Fibroblast of lung (primary cell): ENCODE measurements at regions not wholly inside any gene's neighbourhood (a gene's known extent, or its start where the extent isn't known, plus 50 kb on each side); places are given as distances from the start of the nearest gene placed in this dataset.

Source experiments
- DNase-seq, 2 donors: peaks; one replicate each; pipeline versions ENCODE4 v3.0.0 to v3.0.0-alpha.2; 2010; ENCODE audit warnings: low read depth in 2 of 2
- H2AFZ ChIP-seq: 2 replicates; pipeline ENCODE4 v1.5.1; 2012; ENCODE audit warnings: low read length, control low read depth, inconsistent platforms
- H3K27ac ChIP-seq: 2 replicates; pipeline ENCODE4 v1.5.1; 2011; ENCODE audit warnings: low read length, control low read depth; ENCODE audit not compliant: insufficient read depth
- H3K27me3 ChIP-seq: 2 replicates; pipeline ENCODE4 v1.5.1; 2011; ENCODE audit warnings: mild to moderate bottlenecking, low read length; ENCODE audit not compliant: control insufficient read depth, insufficient read depth
- H3K36me3 ChIP-seq: 2 replicates; pipeline ENCODE4 v1.5.1; 2011; ENCODE audit warnings: low read length; ENCODE audit not compliant: control insufficient read depth, insufficient read depth
- H3K4me1 ChIP-seq: 2 replicates; pipeline ENCODE4 v1.5.1; 2011; ENCODE audit warnings: low read length; ENCODE audit not compliant: control insufficient read depth, insufficient read depth; ENCODE audit errors: extremely low read depth
- H3K4me2 ChIP-seq: 2 replicates; pipeline ENCODE4 v1.5.1; 2011; ENCODE audit warnings: low read length, control low read depth; ENCODE audit not compliant: insufficient read depth; ENCODE audit errors: extremely low read depth
- H3K4me3 ChIP-seq, 4 experiments: fragments of 200-600 bp in 1 of 4; sonication (generic) in 1 of 4; replicated peaks in 1 of 4; 2 replicates each; pipeline ENCODE4 v1.5.1; 2011 to 2016; ENCODE audit warnings: low read length in 4 of 4, low read depth in 3 of 4, mild to moderate bottlenecking in 3 of 4, control low read depth in 2 of 4, inconsistent platforms in 1 of 4, mixed read lengths in 1 of 4; ENCODE audit not compliant: insufficient read depth in 1 of 4; ENCODE audit errors: control extremely low read depth in 1 of 4
- H3K79me2 ChIP-seq: 2 replicates; pipeline ENCODE4 v1.5.1; 2012; ENCODE audit warnings: mild to moderate bottlenecking, low read length, inconsistent platforms; ENCODE audit not compliant: control insufficient read depth, insufficient read depth
- H3K9ac ChIP-seq: 2 replicates; pipeline ENCODE4 v1.5.1; 2011; ENCODE audit warnings: mild to moderate bottlenecking, low read length, control low read depth; ENCODE audit not compliant: insufficient read depth
- H3K9me3 ChIP-seq: 2 replicates; pipeline ENCODE4 v1.5.1; 2012; ENCODE audit warnings: low read depth, low read length; ENCODE audit not compliant: control insufficient read depth, insufficient read depth
- H4K20me1 ChIP-seq: 2 replicates; pipeline ENCODE4 v1.5.1; 2011; ENCODE audit warnings: low read length; ENCODE audit not compliant: control insufficient read depth, insufficient read depth; ENCODE audit errors: extremely low read depth
- CTCF ChIP-seq, 2 donors: IDR thresholded peaks in 1 of 2; conservative IDR thresholded peaks in 1 of 2; 1 replicate in 1 of 2; 2 replicates in 1 of 2; pipeline ENCODE4 v1.5.1; 2011 to 2012; ENCODE audit warnings: low read length in 2 of 2, control low read depth in 1 of 2, inconsistent platforms in 1 of 2, low read depth in 1 of 2, mild to moderate bottlenecking in 1 of 2
- EZH2 ChIP-seq: IDR thresholded peaks from 2 replicates; pipeline ENCODE4 v1.5.1; 2012; ENCODE audit warnings: low read length, control low read depth, mild to moderate bottlenecking; ENCODE audit errors: missing control alignments

GRCh38 chr6:144395826-144396225 lies 110.7 kb downstream of the UTRN start:
- no peak overlapping the region for H3K9ac ChIP-seq
- H3K4me3 ChIP-seq: no peak overlapping the region
- TF ChIP-seq EZH2: no peak
- no peak for TF ChIP-seq CTCF (conservative IDR thresholded peaks at IDR 0.05 in 1 of 2, IDR thresholded peaks at IDR 0.05 in 1 of 2; ENCODE audit: low read depth in 1 of 2, low read length in 2 of 2)
- H3K27ac ChIP-seq: no peak overlapping the region
- H3K36me3 ChIP-seq: no peaks in the 10 kb centered on the region
- no peak for DNase-seq
- H3K4me2 ChIP-seq: no peak overlapping the region
- no peaks in the 10 kb centered on the region for H3K9me3 ChIP-seq
- no peaks in the 10 kb centered on the region for H3K4me1 ChIP-seq
- no peak overlapping the region for H2AFZ ChIP-seq
- H3K79me2 ChIP-seq: peaks cover 9% of the 10 kb centered on the region
- no peaks in the 10 kb centered on the region for H4K20me1 ChIP-seq
- no peaks in the 10 kb centered on the region for H3K27me3 ChIP-seq

- H3K79me2 ChIP-seq: peaks cover 16% of the 10 kb centered on the region
- no peak overlapping the region for H3K9ac ChIP-seq
- no peak overlapping the region for H3K4me2 ChIP-seq
- no peak overlapping the region for H3K27ac ChIP-seq
- no peaks in the 10 kb centered on the region for H3K4me1 ChIP-seq
- H4K20me1 ChIP-seq: no peaks in the 10 kb centered on the region
- H3K4me3 ChIP-seq: no peak overlapping the region
- H3K9me3 ChIP-seq: no peaks in the 10 kb centered on the region
- H3K27me3 ChIP-seq: no peaks in the 10 kb centered on the region
- TF ChIP-seq EZH2 (no peak), CTCF (conservative IDR thresholded peaks at IDR 0.05 in 1 of 2, IDR thresholded peaks at IDR 0.05 in 1 of 2; ENCODE audit: low read depth in 1 of 2, low read length in 2 of 2) (no peak)
- H2AFZ ChIP-seq: no peak overlapping the region
- DNase-seq: no peak
- no peaks in the 10 kb centered on the region for H3K36me3 ChIP-seq
Measured at GRCh38 chr6:144397141-144397540, 112.0 kb downstream of the UTRN start.

GRCh38 chr6:144400321-144400720 lies 115.2 kb downstream of the UTRN start:
- H3K4me1 ChIP-seq: no peaks in the 10 kb centered on the region
- H4K20me1 ChIP-seq: no peaks in the 10 kb centered on the region
- H3K27me3 ChIP-seq: no peaks in the 10 kb centered on the region
- no peak overlapping the region for H3K27ac ChIP-seq
- DNase-seq: no peak
- peak overlapping the region; percentile 56 for H3K4me2 ChIP-seq
- TF ChIP-seq EZH2 (no peak), CTCF (conservative IDR thresholded peaks at IDR 0.05 in 1 of 2, IDR thresholded peaks at IDR 0.05 in 1 of 2; ENCODE audit: low read depth in 1 of 2, low read length in 2 of 2) (no peak)
- H3K36me3 ChIP-seq: no peaks in the 10 kb centered on the region
- H3K9ac ChIP-seq: no peak overlapping the region
- H2AFZ ChIP-seq: peak overlapping the region; percentile 48
- peaks cover 14% of the 10 kb centered on the region for H3K79me2 ChIP-seq
- no peaks in the 10 kb centered on the region for H3K9me3 ChIP-seq
- H3K4me3 ChIP-seq: no peak overlapping the region
